ENCODE measurements at regions not wholly inside any gene's neighbourhood (a gene's known extent, or its start where the extent isn't known, plus 50 kb on each side); places are given as distances from the start of the nearest gene placed in this dataset.

DNA sequence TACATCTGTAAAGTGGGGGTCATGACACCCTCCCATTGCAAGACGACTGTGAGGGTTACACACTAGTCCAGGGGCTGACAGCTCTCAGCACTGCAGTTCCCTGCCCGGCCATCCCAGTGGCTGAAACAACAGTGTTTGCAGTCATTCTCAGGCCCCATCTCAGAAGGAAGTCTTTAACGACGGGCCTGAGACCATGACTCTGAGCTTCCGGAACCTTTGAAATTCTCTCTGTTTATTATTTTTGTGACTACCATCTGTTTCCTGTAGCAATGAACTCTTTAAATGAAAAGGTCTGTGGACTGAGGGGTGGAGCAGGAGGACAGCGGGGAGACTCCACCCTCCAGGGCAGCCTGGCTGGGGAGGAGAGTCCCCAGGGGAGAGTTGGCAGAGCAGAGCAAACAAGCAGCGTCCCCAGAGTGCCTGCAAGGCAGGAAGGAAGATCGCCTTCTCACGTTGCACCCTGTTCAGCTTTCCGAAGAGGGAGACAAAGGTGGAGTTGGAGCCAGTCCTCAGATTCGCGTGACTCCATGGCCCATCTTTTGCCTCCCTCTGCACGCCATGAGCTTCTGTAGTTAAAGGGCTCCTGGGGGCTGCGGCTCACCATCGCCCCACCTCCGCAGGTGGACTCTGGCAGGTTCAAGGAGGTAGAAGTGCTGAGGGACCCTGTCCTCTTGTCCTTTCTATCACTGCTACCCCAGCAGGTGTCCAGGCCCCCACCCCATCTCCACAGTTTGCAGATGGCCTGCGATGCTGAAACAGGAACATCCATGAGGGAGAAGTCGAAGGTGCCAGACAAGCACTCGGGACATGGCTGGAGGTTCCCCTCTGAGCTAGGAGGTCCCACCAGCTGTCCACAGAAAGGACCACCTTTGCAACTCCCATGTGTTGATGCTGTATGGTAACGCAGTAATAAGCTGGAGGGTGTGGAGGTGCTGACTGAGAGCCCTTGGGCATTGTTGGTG is 525.8 kb upstream of the PROK2 start:
- TF ChIP-seq POLR2A (IDR thresholded peaks at IDR 0.05; ENCODE audit: low read depth, low read length) (no peak), POLR2AphosphoS5 (IDR thresholded peaks at IDR 0.05; ENCODE audit: low read depth, low read length) (no peak; the same call in 1 of the 2 replicates), TAF1 (IDR thresholded peaks at IDR 0.05; ENCODE audit: low read depth, low read length) (no peak)

Data from GM12891 (cell line).